Right lobe of liver (tissue), 4 donors: ENCODE measurements at regions not wholly inside any gene's neighbourhood (a gene's known extent, or its start where the extent isn't known, plus 50 kb on each side); places are given as distances from the start of the nearest gene placed in this dataset.
A peak's percentile ranks its signal among the peaks of the same experiment; 100 is the strongest.

Experiments
- POLR2A ChIP-seq: fragments of 450-650 bp; IDR thresholded peaks from one replicate; pipeline ENCODE4 v1.6.1; 2017; ENCODE audit warnings: antibody characterized with exemption, mild to moderate bottlenecking
- TF ChIP-seq, protein P1 (sequence below), 4 donors: fragments of 200-600 bp in 3 of 4; fragments of 450-650 bp in 1 of 4; IDR thresholded peaks; one replicate each; pipeline versions ENCODE4 v1.5.1 to v1.8.0; 2016 to 2022; ENCODE audit warnings: antibody characterized with exemption in 4 of 4, mild to moderate bottlenecking in 2 of 4
- donor health status: DM: no; HTN: no; CAD: no.
- donor health status: DM: no; HTN: no; CAD: no.
- donor health status: DM: no; HTN: yes; CAD: no.

DNA sequence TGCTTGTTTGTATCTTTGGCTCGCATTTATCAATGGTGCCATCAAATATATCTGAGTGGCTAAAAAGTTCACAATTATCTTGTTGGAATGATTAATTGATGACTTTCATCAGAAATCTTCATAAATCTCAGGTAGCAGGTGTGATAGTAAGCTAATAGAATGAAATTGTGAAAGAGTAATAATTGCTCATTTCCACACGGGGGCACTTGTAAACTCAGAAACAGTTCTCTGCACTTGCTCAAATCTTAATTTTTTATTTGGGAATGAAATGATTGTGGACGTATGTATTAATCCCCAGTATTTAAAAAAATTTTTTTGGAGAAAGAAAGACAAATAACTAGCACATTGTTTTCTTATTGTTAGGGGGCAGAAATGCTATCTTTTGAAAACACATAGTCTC is 132.8 kb downstream of the DTHD1 start:
- TF ChIP-seq, protein P1, sequence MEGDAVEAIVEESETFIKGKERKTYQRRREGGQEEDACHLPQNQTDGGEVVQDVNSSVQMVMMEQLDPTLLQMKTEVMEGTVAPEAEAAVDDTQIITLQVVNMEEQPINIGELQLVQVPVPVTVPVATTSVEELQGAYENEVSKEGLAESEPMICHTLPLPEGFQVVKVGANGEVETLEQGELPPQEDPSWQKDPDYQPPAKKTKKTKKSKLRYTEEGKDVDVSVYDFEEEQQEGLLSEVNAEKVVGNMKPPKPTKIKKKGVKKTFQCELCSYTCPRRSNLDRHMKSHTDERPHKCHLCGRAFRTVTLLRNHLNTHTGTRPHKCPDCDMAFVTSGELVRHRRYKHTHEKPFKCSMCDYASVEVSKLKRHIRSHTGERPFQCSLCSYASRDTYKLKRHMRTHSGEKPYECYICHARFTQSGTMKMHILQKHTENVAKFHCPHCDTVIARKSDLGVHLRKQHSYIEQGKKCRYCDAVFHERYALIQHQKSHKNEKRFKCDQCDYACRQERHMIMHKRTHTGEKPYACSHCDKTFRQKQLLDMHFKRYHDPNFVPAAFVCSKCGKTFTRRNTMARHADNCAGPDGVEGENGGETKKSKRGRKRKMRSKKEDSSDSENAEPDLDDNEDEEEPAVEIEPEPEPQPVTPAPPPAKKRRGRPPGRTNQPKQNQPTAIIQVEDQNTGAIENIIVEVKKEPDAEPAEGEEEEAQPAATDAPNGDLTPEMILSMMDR (IDR thresholded peaks at IDR 0.05), result peak; percentile 30 to 44 (median 38)
- TF ChIP-seq POLR2A, result no peak
